ENCODE measurements at regions not wholly inside any gene's neighbourhood (a gene's known extent, or its start where the extent isn't known, plus 50 kb on each side); places are given as distances from the start of the nearest gene placed in this dataset.
"Not testable (repeated sequence)": the region's sequence is repeated elsewhere in the genome, so short reads cannot be mapped to it uniquely, and the experiment has no call there.

- no peak for DNase-seq
These were observed 678.6 kb upstream of the ID4 start for GRCh38 chr6:19158586-19158985.

- DNase-seq: no peak
These were observed 678.1 kb upstream of the ID4 start for GRCh38 chr6:19159089-19159488.

GRCh38 chr6:19159561-19159960, 677.6 kb upstream of the ID4 start:
- DNase-seq: no peak

- DNase-seq: no peak
These were observed 677.0 kb upstream of the ID4 start for GRCh38 chr6:19160081-19160730.

GRCh38 chr6:19167251-19167650, 669.9 kb upstream of the ID4 start:
- DNase-seq: no peak

- DNase-seq: no peak
These were observed 667.8 kb upstream of the ID4 start for GRCh38 chr6:19169366-19169765.

GRCh38 chr6:19175023-19175422, 662.1 kb upstream of the ID4 start:
- no peak for DNase-seq

GRCh38 chr6:19180348-19181072, 656.7 kb upstream of the ID4 start:
- no peak for DNase-seq

GRCh38 chr6:19181211-19181610, 656.0 kb upstream of the ID4 start:
- DNase-seq: no peak

GRCh38 chr6:19193624-19194023, 643.5 kb upstream of the ID4 start:
- DNase-seq: no peak

- no peak for DNase-seq
These were observed 632.7 kb upstream of the ID4 start for GRCh38 chr6:19204445-19204844.

GRCh38 chr6:19205076-19205475, 632.1 kb upstream of the ID4 start:
- DNase-seq: no peak

- DNase-seq: no peak
These were observed 628.0 kb upstream of the ID4 start for GRCh38 chr6:19209202-19209601.

GRCh38 chr6:19210849-19211590, 626.1 kb upstream of the ID4 start:
- DNase-seq: no peak

- no peak for DNase-seq
These were observed 622.9 kb upstream of the ID4 start for GRCh38 chr6:19214231-19214630.

- no peak for DNase-seq
These were observed 617.2 kb upstream of the ID4 start for GRCh38 chr6:19219931-19220330.

- no peak for DNase-seq
These were observed 605.1 kb upstream of the ID4 start for GRCh38 chr6:19231878-19232561.

- DNase-seq: no peak
These were observed 591.5 kb upstream of the ID4 start for GRCh38 chr6:19245656-19246055.

- DNase-seq: not testable (repeated sequence)
These were observed 590.0 kb upstream of the ID4 start for GRCh38 chr6:19247181-19247580.

- not testable (repeated sequence) for DNase-seq
These were observed 581.0 kb upstream of the ID4 start for GRCh38 chr6:19256123-19256522.

- DNase-seq: no peak
These were observed 575.5 kb upstream of the ID4 start for GRCh38 chr6:19261642-19262041.

- no peak for DNase-seq
These were observed 569.1 kb upstream of the ID4 start for GRCh38 chr6:19268117-19268516.

- no peak for DNase-seq
These were observed 568.5 kb upstream of the ID4 start for GRCh38 chr6:19268718-19269117.
